DMS 273 (cell line): ENCODE measurements at regions not wholly inside any gene's neighbourhood (a gene's known extent, or its start where the extent isn't known, plus 50 kb on each side); places are given as distances from the start of the nearest gene placed in this dataset.
"Not testable (repeated sequence)": the region's sequence is repeated elsewhere in the genome, so short reads cannot be mapped to it uniquely, and the experiment has no call there.

Experiments used
- DNase-seq: peaks from one replicate; lab custom pipeline; 2025; ENCODE audit not compliant: unreplicated experiment; lab: John Stamatoyannopoulos, UW

GRCh38 chr2:64250751-64251423 lies 106.7 kb upstream of the PELI1 start:
- DNase-seq, result no peak

- DNase-seq, result no peak
Observed at GRCh38 chr2:64251497-64252250, 107.5 kb upstream of the PELI1 start.

GRCh38 chr2:64252251-64252978 lies 108.2 kb upstream of the PELI1 start:
- not testable (repeated sequence) for DNase-seq

- DNase-seq, result not testable (repeated sequence)
Observed at GRCh38 chr2:64253421-64253820, 109.2 kb upstream of the PELI1 start.

GRCh38 chr2:64258566-64258965 lies 114.3 kb upstream of the PELI1 start:
- DNase-seq, result no peak

GRCh38 chr2:64259312-64259711 lies 115.1 kb upstream of the PELI1 start:
- peak; percentile 61 for DNase-seq

GRCh38 chr2:64260093-64260803 lies 116.0 kb upstream of the PELI1 start:
- no peak for DNase-seq

GRCh38 chr2:64260817-64261216 lies 116.6 kb upstream of the PELI1 start:
- DNase-seq, result no peak

- no peak for DNase-seq
Observed at GRCh38 chr2:64262071-64262470, 117.9 kb upstream of the PELI1 start.

GRCh38 chr2:64262816-64263215 lies 118.6 kb upstream of the PELI1 start:
- DNase-seq, result no peak

GRCh38 chr2:64263315-64263714 lies 119.1 kb upstream of the PELI1 start:
- DNase-seq, result peak; percentile 72

GRCh38 chr2:64267699-64268098 lies 123.5 kb upstream of the PELI1 start:
- no peak for DNase-seq

- no peak for DNase-seq
Observed at GRCh38 chr2:64268330-64269048, 124.3 kb upstream of the PELI1 start.

GRCh38 chr2:64273524-64274398 lies 129.5 kb upstream of the PELI1 start:
- no peak for DNase-seq

GRCh38 chr2:64274399-64275173 lies 130.4 kb upstream of the PELI1 start:
- DNase-seq, result no peak

GRCh38 chr2:64275174-64275466 lies 130.9 kb upstream of the PELI1 start:
- no peak for DNase-seq

GRCh38 chr2:64276417-64277095 lies 132.3 kb upstream of the PELI1 start:
- DNase-seq, result no peak

- DNase-seq, result no peak
Observed at GRCh38 chr2:64277101-64277849, 133.1 kb upstream of the PELI1 start.
